Stimulated activated CD4-positive, alpha-beta T cell treated with anti-CD3 and anti-CD28 coated beads, TNF-alpha, amount 100 ng/mL, for 24 hours (primary cell): ENCODE measurements at regions not wholly inside any gene's neighbourhood (a gene's known extent, or its start where the extent isn't known, plus 50 kb on each side); places are given as distances from the start of the nearest gene placed in this dataset.

Source experiments
- DNase-seq, 3 experiments: peaks; one replicate each; pipeline ENCODE4 v3.0.0-alpha.2; 2020; ENCODE audit warnings: low read depth in 3 of 3

- no peak for DNase-seq
Observed at GRCh38 chr18:1930291-1931270, 640.7 kb downstream of the METTL4 start.

- DNase-seq: no peak
Observed at GRCh38 chr18:1952486-1952885, 618.8 kb downstream of the METTL4 start.

DNA sequence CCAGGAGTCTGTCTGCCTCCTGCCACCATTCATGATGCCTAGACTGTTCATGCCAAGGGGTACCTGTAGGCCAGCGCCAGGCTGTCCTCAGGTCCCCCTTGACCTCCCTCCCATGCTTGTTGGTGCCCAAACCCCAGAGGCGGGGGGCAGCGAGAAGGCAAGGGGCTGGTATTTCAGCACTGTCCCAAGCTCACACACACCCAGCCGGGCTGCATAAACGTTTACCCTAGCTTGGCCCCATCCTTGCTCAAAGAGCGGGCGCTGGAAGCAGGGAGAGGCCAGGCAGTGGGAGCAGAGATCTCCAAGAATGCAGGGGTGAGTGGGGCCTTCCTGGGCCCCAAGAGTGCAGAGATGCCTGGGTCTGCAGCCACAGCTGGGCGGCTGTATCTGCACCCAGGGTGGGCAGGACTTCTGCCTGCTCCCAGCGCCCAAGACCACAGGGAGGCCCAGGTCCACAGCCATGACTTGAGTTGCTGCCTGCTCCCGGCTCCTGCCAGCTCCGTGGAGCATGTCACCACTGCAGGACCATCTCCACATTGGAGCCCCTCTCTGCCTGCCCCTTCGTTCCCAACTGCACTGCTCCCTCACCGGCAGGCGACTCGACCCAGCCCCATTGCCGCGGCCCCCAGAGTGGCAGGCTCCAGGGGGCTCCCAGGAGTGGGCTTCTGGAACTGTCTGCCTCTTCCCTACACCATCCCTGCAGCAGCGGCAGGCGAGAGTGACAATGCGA, 616.6 kb downstream of the METTL4 start:
- DNase-seq: no peak

DNA sequence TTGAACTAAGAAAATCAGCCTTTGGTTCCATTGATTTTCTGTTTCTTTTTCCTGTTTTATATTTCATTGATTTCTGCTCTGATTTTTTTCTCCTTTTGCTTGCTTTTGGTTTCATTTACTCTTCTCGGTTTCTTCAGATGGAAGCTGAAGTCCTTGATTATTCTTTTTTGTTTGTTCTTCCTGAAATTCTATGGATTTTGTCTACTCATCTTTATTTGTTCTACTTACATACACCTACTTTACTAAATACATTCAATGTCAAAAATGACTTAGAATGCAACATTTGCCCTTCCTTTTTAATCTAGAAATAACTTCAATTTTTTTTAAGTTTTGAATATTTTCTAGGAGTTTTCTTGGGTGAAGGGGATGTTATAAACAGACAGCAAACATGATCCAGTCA, 612.5 kb downstream of the METTL4 start:
- no peak for DNase-seq

GRCh38 chr18:1965016-1965415, 606.3 kb downstream of the METTL4 start:
- DNase-seq: no peak

DNA sequence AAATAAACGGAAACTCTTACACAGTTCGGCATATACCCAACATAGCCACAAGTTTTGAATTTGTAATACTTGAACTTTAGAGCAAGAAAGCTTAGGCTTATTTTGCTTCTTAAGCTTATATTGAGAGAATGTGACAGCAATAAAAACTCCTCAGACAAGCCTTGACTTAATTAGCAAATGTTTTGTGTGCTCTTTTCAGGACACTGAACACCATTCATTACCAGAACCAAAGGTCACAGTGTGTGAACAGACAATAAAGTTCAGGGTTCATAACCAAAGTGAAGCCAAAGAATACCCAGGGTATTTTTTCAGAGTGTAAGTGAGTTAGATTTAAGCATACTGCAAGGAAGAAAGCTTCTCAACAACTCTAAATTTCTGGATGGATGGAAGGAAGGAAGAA, 605.8 kb downstream of the METTL4 start:
- no peak for DNase-seq

- no peak for DNase-seq
Observed at GRCh38 chr18:1968801-1969498, 602.4 kb downstream of the METTL4 start.

GRCh38 chr18:1976484-1976883, 594.8 kb downstream of the METTL4 start:
- DNase-seq: no peak

GRCh38 chr18:1982056-1982455, 589.2 kb downstream of the METTL4 start:
- DNase-seq: no peak

- DNase-seq: no peak
Observed at GRCh38 chr18:1983746-1984515, 587.4 kb downstream of the METTL4 start.

DNA sequence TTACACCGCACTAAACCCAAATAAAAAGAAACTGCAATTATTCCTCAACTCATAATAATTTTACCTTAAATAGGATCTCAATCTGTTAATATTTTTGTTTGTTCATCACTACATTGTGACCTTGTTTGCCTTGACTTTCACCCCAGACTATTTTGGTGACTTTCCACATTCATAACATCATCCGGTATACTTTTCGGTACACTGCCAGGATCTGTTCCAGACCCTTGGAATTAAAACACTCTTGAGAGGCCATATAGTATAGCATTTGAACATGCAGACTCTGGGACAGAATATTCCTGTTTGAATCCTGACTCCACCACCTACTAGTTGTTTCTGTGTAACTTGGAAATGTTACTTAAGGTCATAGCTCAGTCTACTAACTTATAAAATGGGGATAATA, 577.4 kb downstream of the METTL4 start:
- DNase-seq: no peak

GRCh38 chr18:1994471-1994870, 576.8 kb downstream of the METTL4 start:
- DNase-seq: no peak

DNA sequence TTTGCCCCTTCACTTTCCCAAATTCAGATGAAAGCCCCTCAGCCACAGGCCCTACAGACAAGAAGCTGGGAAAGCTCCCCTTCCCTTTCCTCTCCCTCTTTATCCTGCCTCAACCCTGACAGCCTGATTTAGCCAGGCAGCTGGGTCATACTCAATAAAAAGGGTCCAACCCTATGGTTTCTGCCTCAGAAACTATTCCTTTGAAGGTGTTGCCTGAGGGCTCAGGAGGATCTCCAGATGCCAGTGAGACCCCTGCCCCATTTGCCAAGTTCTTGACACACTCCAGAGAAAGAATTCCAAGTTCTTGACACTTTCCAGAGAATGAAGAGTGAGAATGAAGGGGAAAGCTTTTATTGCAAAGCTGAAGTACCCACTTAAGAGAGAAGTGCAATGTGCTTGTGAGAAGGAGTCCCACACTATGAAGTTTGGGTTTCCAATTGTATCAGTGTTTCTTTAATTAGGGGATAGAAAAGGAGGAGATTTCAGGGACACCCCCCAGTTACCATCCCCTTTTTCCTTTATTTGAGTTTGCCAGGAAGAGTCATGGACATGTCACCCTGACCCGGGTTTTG, 576.2 kb downstream of the METTL4 start:
- DNase-seq: no peak

DNA sequence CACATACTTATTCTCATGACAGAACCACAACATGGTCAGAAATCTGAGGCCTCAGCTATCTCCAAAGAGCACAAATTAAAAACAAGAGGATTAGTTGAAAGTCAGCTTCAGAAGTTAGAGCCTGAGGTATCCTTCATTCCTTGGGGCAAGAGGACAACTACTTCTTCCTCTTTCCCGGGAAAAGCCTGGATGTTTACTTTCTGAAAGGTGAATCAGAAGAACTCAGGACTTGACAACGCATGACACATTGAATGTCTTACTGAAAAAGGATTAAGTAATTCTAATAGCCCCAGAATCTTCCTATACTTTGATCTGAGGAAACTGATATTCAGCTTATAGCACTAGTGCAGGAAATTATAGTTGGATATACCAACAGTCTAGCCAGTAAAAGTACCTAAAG, 573.2 kb downstream of the METTL4 start:
- no peak for DNase-seq

- DNase-seq: no peak
Observed at GRCh38 chr18:1999387-1999786, 571.9 kb downstream of the METTL4 start.

DNA sequence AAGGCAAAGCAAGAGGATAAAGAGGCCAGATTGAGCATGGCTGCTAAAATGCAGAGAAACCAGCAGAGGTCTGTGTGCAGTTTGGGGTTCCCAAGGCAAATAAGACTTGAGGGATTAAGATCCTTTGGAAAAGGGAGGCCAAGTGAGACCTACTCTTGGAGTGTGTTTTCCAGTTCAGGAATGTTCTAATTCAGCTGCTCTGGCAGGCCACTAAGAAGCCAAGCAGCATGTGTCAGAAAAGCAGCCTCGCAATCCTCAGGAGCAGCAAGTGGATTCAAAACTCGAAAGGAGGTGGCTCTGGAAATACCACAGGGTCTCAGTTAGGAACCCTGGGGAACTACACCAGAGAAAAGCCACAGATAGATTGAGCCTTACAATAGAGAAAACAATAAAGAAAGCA, 569.2 kb downstream of the METTL4 start:
- no peak for DNase-seq

- no peak for DNase-seq
Observed at GRCh38 chr18:2002604-2003003, 568.7 kb downstream of the METTL4 start.

- no peak for DNase-seq
Observed at GRCh38 chr18:2009942-2010697, 561.2 kb downstream of the METTL4 start.

- no peak for DNase-seq
Observed at GRCh38 chr18:2027016-2027415, 544.3 kb downstream of the METTL4 start.

DNA sequence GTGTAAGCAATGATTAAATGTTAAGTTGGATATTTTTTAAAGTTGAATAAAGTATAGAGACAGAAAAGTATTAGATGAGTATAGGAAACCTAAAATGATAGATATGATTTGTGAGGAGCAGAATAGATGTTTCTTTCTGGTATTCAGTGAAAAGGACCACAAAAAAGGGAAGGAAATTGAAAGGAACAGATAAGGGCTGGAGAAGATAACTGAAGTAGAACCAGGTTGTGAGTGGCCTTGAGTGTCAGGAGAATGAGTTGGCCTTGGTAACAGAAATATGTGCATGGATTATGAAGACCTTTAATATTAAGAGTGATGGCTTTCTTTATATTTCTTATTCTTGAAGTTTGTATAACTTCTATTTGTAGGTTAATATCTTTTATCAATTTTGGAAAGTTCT, 543.5 kb downstream of the METTL4 start:
- no peak for DNase-seq
